ENCODE measurements at regions not wholly inside any gene's neighbourhood (a gene's known extent, or its start where the extent isn't known, plus 50 kb on each side); places are given as distances from the start of the nearest gene placed in this dataset.

- TF ChIP-seq CTCF (IDR thresholded peaks at IDR 0.05), result no peak
- no peak for TF ChIP-seq POLR2A (IDR thresholded peaks at IDR 0.05)
- TF ChIP-seq POLR2AphosphoS5 (IDR thresholded peaks at IDR 0.05; ENCODE audit: insufficient read depth in 1 of 2, low read depth in 1 of 2), result no peak
- no peak for DNase-seq (ENCODE audit: extremely low spot score in 2 of 2)
- no peak overlapping the region for H3K27ac ChIP-seq
- no peaks in the 10 kb centered on the region for H3K36me3 ChIP-seq
- no peaks in the 10 kb centered on the region for H3K27me3 ChIP-seq
- intact Hi-C loops (cut with DNase I), result no loop called here
- no peaks in the 10 kb centered on the region for H3K9me3 ChIP-seq
- H3K4me1 ChIP-seq, result no peaks in the 10 kb centered on the region
- no peak overlapping the region for H3K4me3 ChIP-seq
Measured at GRCh38 chr18:73147590-73147989, 279.8 kb upstream of the NETO1 start.

- no peak for TF ChIP-seq POLR2AphosphoS5 (IDR thresholded peaks at IDR 0.05; ENCODE audit: insufficient read depth in 1 of 2, low read depth in 1 of 2)
- TF ChIP-seq CTCF (IDR thresholded peaks at IDR 0.05), result no peak
- no peak for TF ChIP-seq POLR2A (IDR thresholded peaks at IDR 0.05)
- Histone ChIP-seq H3K27ac (no peak overlapping the region), H3K36me3 (no peaks in the 10 kb centered on the region), H3K4me3 (no peak overlapping the region), H3K27me3 (no peaks in the 10 kb centered on the region), H3K4me1 (no peaks in the 10 kb centered on the region), H3K9me3 (no peaks in the 10 kb centered on the region)
- no peak for DNase-seq (ENCODE audit: extremely low spot score in 2 of 2)
- intact Hi-C loops (cut with DNase I), result no loop called here
Measured at GRCh38 chr18:73144030-73144429, 276.2 kb upstream of the NETO1 start.

GRCh38 chr18:73136134-73136533 lies 268.3 kb upstream of the NETO1 start:
- intact Hi-C loops (cut with DNase I), result no loop called here
- no peaks in the 10 kb centered on the region for H3K27me3 ChIP-seq
- H3K4me3 ChIP-seq, result no peak overlapping the region
- H3K36me3 ChIP-seq, result no peaks in the 10 kb centered on the region
- DNase-seq (ENCODE audit: extremely low spot score in 2 of 2), result no peak
- no peaks in the 10 kb centered on the region for H3K9me3 ChIP-seq
- no peaks in the 10 kb centered on the region for H3K4me1 ChIP-seq
- no peak for TF ChIP-seq POLR2A (IDR thresholded peaks at IDR 0.05)
- TF ChIP-seq CTCF (IDR thresholded peaks at IDR 0.05), result no peak
- no peak for TF ChIP-seq POLR2AphosphoS5 (IDR thresholded peaks at IDR 0.05; ENCODE audit: insufficient read depth in 1 of 2, low read depth in 1 of 2)
- no peak overlapping the region for H3K27ac ChIP-seq

GRCh38 chr18:73124175-73124574 lies 256.4 kb upstream of the NETO1 start:
- TF ChIP-seq POLR2AphosphoS5 (IDR thresholded peaks at IDR 0.05; ENCODE audit: insufficient read depth in 1 of 2, low read depth in 1 of 2) (no peak), POLR2A (IDR thresholded peaks at IDR 0.05) (no peak), CTCF (IDR thresholded peaks at IDR 0.05) (no peak)
- Histone ChIP-seq H3K4me1 (no peaks in the 10 kb centered on the region), H3K4me3 (no peak overlapping the region), H3K36me3 (no peaks in the 10 kb centered on the region), H3K27ac (no peak overlapping the region), H3K9me3 (no peaks in the 10 kb centered on the region), H3K27me3 (no peaks in the 10 kb centered on the region)
- no peak for DNase-seq (ENCODE audit: extremely low spot score in 2 of 2)
- intact Hi-C loops (cut with DNase I), result no loop called here

- TF ChIP-seq POLR2A (IDR thresholded peaks at IDR 0.05) (no peak), POLR2AphosphoS5 (IDR thresholded peaks at IDR 0.05; ENCODE audit: insufficient read depth in 1 of 2, low read depth in 1 of 2) (no peak), CTCF (IDR thresholded peaks at IDR 0.05) (no peak)
- Histone ChIP-seq H3K27ac (no peak overlapping the region), H3K4me3 (no peak overlapping the region), H3K27me3 (no peaks in the 10 kb centered on the region), H3K36me3 (no peaks in the 10 kb centered on the region), H3K9me3 (no peaks in the 10 kb centered on the region), H3K4me1 (no peaks in the 10 kb centered on the region)
- intact Hi-C loops (cut with DNase I), result no loop called here
- no peak for DNase-seq (ENCODE audit: extremely low spot score in 2 of 2)
Measured at GRCh38 chr18:73121207-73121606, 253.4 kb upstream of the NETO1 start.

Measured in vagina (tissue), 2 donors.